ENCODE measurements at regions not wholly inside any gene's neighbourhood (a gene's known extent, or its start where the extent isn't known, plus 50 kb on each side); places are given as distances from the start of the nearest gene placed in this dataset.
"Not testable (repeated sequence)": the region's sequence is repeated elsewhere in the genome, so short reads cannot be mapped to it uniquely, and the experiment has no call there.

- no peak for FAIRE-seq
These were observed 55.2 kb upstream of the SLIT2 start for GRCh38 chr4:20196476-20196875.

GRCh38 chr4:20195071-20195885 is 56.4 kb upstream of the SLIT2 start:
- no peak for FAIRE-seq

GRCh38 chr4:20194123-20195013 is 57.3 kb upstream of the SLIT2 start:
- peak; percentile 94 for FAIRE-seq

- FAIRE-seq = peak; percentile 21
These were observed 58.4 kb upstream of the SLIT2 start for GRCh38 chr4:20193141-20193936.

- no peak for FAIRE-seq
These were observed 59.0 kb upstream of the SLIT2 start for GRCh38 chr4:20192736-20193135.

GRCh38 chr4:20185103-20185502 is 66.6 kb upstream of the SLIT2 start:
- no peak for FAIRE-seq

- FAIRE-seq = not testable (repeated sequence)
These were observed 68.6 kb upstream of the SLIT2 start for GRCh38 chr4:20183131-20183530.

GRCh38 chr4:20181926-20182325 is 69.8 kb upstream of the SLIT2 start:
- FAIRE-seq = no peak

GRCh38 chr4:20180509-20180908 is 71.2 kb upstream of the SLIT2 start:
- no peak for FAIRE-seq

GRCh38 chr4:20178902-20179576 is 72.7 kb upstream of the SLIT2 start:
- FAIRE-seq = no peak

- no peak for FAIRE-seq
These were observed 74.8 kb upstream of the SLIT2 start for GRCh38 chr4:20176881-20177280.

GRCh38 chr4:20172070-20172760 is 79.5 kb upstream of the SLIT2 start:
- FAIRE-seq = no peak

GRCh38 chr4:20166544-20166943 is 85.2 kb upstream of the SLIT2 start:
- no peak for FAIRE-seq

- FAIRE-seq = no peak
These were observed 92.2 kb upstream of the SLIT2 start for GRCh38 chr4:20159516-20159915.

- FAIRE-seq = no peak
These were observed 93.5 kb upstream of the SLIT2 start for GRCh38 chr4:20158195-20158594.

- FAIRE-seq = no peak
These were observed 100.3 kb upstream of the SLIT2 start for GRCh38 chr4:20151436-20151835.

- FAIRE-seq = not testable (repeated sequence)
These were observed 102.6 kb upstream of the SLIT2 start for GRCh38 chr4:20149143-20149542.

GRCh38 chr4:20137176-20137575 is 114.5 kb upstream of the SLIT2 start:
- FAIRE-seq = no peak

- FAIRE-seq = no peak
These were observed 124.1 kb upstream of the SLIT2 start for GRCh38 chr4:20127626-20128025.

- FAIRE-seq = no peak
These were observed 124.8 kb upstream of the SLIT2 start for GRCh38 chr4:20126906-20127305.

- FAIRE-seq = no peak
These were observed 127.2 kb upstream of the SLIT2 start for GRCh38 chr4:20124317-20125026.

All from endometrium (tissue), 2 donors.